GM18498 (cell line): ENCODE measurements at regions not wholly inside any gene's neighbourhood (a gene's known extent, or its start where the extent isn't known, plus 50 kb on each side); places are given as distances from the start of the nearest gene placed in this dataset.
A peak's percentile ranks its signal among the peaks of the same experiment; 100 is the strongest.

Experiments
- ATAC-seq: cut with Tn5 transposase; IDR thresholded peaks from one replicate; pipeline ENCODE4 v1.9.1; 2021; ENCODE audit warnings: mild to moderate bottlenecking, moderate library complexity; ENCODE audit not compliant: unreplicated experiment

GRCh38 chr11:32161293-32161692 is 70.4 kb downstream of the RCN1 start:
- ATAC-seq: no peak

GRCh38 chr11:32162351-32162750 is 71.5 kb downstream of the RCN1 start:
- no peak for ATAC-seq

DNA sequence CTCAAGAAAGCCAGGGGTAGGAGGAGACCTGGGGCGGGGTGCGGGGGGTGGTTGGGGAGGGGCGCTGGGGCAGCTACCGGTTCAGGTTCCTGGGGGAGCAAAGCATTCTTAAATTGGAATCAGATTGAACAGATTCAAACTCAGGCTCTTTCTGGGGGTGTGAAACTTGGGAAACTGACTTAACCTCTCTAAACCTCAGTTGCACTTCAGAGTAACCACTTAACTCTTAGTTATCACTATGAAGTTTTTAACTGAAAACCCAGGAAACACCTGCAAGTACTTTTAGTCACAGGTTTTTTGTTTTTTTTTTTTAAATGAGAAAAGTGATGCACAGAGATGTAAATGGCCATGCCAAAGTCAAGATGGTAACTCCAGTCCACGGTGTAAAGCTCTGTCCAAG is 72.0 kb downstream of the RCN1 start:
- no peak for ATAC-seq

DNA sequence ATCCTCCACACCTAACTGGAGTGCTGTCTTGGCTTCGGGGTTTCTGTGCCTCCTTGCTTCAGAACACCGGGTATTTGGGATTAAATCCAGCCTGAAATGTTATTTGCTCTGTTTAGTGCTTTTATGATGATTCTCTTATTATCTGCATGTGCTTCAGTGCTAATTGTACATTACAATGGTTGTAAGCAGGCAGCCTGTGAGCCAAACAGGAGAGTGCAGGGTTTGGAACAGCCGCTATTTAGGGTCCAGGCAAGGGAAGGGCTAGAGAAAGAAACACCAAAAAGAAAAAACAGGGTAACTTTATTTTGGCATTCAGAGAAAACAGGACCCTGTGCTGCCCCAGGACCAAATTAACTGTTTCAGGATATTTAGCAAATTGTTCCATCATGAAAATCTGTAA is 72.7 kb downstream of the RCN1 start:
- ATAC-seq: no peak

DNA sequence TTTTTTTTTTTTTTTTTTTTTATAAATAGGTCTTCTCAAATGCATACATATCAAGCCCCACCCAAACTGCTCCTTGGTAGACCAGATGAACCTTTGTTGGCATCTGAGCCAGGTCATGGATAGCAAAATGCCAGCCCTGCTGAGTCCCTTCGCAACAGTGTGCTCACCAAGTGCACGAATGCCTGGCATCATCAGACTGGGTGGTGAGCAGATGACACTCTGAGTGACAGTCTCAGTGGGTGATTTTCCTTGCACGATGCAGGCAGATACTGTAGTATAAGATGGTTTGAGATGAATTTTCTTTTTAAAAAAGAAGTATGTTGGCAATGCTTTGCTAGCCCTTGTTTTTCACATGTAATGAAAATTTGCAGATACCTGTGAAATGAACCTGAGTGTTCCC is 74.0 kb downstream of the RCN1 start:
- no peak for ATAC-seq

DNA sequence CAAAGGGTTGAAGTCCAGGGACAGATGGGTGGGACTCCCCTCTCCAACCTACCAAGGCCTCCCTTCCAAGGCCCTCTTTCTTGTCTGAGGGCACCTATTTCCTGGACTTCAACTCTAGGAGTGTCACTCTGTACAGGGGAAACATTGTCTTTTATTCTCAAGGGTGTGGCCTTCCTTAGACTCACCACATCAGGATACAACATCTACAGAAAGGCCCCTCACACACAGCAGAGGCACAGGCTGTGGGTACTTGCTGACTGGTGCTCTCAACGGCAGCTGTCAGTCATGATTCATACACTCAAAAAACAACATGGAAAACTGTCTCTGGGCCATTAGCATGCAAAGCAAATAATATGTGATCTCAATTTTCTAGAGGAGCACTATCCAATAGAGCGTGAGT is 78.0 kb downstream of the RCN1 start:
- no peak for ATAC-seq

DNA sequence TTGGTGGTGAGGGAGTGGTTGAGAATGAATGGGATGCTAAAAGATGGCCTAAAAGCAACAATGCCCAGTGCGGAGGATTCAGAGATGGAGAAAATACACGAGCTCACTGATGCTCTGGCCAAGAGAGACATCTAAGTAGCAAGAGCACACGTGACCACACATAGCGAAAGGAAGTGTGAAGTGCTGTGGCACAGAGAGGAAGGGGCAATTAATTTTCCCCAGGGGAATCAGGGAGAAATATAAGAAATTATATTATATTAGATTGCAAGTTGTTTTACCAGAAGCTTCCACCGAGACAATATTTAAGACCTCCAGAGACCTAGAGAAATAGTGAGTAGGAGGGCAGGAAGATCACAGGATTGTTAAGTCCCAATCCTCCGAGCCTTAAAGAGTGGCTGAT is 80.6 kb downstream of the RCN1 start:
- no peak for ATAC-seq

- ATAC-seq: no peak
Measured at GRCh38 chr11:32172041-32172847, 81.4 kb downstream of the RCN1 start.

DNA sequence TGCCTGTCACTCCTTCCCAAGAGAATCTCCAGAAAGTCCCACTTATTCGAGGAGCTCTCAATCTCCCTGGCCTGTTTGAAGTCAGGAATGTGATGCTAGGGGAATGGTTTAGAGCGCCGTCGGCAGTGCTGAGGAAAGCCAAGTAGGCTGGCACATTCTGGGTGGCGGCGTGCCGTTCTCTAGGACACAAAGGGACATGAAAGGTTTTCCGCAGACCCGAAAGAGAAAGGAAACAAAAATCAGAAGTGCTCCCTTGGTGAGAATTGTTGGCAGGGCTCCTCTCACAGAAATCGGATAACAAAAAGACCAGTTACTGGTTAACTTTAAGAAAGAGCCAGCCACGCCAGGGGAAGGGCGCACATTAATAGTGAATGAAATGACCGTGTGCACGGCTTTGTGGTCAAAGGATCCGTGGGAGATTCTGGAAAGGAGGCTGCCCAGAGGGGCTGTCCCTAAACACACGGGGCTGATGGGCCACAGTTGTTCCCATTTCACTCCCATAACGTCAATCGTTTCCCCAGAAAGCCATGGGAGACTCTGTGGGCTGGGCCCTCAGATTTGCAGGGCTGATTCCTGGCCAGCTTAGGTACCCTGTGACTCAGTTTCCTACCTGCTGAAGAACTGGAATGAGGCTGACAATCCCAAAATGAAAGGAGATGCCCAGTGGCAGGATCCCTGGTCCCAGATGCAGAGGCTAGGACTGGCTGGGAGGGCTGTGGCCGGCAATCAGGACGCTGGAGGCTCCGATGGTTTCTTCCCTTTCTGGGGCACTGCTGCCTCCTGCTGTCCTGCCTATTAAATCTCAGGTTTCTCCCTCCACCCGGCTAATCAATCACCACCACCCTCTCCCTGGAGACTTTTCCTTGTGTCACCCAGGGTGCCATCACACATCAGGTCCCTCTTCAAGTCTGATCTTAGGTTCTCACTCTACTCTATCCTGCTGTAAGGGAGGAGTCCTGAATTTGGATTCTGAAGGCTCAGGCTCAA is 82.3 kb downstream of the RCN1 start:
- peak; percentile 76 for ATAC-seq

DNA sequence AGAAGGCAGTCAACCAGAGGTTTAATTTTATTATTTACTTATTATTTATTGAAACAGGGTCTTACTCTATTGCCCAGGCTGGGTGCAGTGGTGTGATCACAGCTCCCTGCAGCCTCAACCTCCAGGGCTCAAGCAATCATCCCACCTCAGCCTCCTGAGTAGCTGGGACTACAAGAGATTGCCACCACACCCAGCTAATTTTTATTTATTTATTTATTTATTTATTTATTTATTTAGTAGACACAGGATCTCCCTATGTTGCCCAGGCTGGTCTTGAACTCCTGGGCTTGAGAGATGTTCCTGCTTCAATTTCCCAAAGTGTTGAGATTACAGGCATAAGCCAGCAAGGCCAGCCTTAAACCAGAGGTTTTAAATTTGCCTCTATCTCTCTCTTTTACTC is 83.1 kb downstream of the RCN1 start:
- no peak for ATAC-seq

DNA sequence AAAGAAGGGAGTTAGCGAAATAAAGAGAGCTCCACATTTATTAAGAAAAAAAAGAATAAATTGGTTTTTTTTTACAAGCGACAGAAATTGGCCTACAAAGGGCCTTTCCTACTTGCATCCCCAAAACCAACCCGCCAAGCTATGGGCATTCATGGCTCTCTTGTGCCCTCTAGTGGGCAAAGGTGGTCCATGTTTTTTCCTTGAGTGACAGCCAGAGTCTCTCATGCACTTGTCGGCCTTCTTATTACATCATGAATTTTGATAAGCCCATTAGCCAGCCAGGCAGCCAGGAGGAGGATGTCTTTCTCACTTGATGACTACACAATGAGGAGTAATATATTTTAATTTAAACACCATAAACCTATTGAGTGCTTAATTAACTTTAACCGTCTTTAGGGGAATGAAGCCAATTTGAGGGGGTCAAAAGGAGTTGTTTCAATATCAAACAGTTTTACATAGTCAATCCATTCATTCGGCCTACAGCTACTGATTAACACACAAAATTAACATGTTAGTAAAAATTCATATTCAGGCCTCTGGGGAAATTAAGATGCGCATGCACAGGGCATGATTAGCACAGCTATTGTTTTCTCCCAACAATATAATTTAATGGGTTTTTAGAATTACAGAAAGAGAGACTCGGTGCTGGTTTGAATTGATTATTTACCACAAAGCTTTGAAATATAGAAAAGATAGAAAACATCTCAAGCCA is 85.5 kb downstream of the RCN1 start:
- ATAC-seq: peak; percentile 69

GRCh38 chr11:32178692-32179091 is 87.8 kb downstream of the RCN1 start:
- no peak for ATAC-seq

DNA sequence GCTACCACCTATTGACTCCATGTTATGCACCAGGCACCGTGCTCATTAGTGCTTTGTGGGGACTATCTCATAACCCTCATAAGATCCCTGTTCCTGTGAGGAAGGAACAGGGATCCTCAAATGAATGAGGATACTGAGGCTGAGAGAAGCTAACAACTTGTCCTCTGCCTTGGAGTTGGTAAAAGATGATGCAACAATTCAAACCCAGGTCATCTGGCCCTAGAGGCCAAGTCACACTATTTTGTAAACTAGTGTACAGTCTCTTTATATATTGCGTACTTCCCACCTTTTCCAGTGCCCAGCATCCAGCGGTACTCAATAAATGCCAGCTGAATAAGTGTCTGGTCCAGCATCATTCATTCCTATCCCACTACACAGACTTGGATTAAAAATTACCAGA is 92.6 kb downstream of the RCN1 start:
- no peak for ATAC-seq

GRCh38 chr11:32184041-32184722 is 93.3 kb downstream of the RCN1 start:
- peak; percentile 41 for ATAC-seq

DNA sequence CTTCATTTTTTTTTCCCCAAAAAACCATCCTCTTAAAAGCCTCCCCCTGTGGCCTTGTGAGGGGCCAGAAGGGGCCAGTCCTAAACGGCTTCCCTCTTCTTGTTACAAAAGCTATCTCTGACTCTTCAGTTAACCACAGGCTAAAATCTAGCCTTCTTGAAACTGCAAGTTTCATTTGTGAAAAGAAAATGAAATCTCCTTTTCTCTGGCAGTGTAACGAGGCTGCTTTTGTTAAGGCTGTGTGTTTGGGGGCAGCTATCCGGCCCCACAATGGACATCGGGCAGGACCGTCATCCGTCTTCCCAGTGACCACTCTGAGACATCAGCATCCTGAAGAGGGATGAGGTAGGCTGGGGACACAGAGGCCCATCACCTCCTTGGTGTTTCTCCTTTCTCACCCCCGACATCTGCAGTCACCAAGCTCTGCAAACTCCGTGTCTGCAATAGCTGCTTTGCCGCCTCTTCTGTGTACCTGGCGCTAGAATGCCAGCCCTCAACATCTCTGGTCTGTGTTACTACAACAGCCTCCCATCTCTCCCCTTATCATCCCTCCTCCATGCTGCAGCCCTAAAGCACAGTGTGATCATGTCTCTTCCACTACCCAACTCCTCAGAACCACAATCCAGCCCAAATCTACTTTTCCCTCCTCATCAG is 94.0 kb downstream of the RCN1 start:
- ATAC-seq: peak; percentile 85

DNA sequence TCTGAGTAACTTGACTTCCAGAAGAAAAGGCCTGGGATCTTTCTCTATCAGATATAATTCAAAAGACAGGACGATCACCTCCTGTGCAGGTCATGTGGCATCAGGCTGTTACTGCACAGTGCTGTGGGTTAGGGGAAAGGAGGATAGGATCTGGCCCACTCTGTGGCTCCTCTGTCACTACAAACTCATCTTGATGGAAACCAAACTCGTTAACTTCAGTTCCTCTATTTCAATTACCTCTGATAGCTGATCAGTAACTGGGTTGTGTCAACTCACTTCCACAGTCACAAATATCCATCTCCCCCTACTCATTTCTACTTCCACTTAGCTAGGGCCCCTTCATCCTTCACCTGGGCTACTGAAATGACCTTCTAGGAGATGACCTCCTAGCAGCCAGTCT is 95.2 kb downstream of the RCN1 start:
- no peak for ATAC-seq

DNA sequence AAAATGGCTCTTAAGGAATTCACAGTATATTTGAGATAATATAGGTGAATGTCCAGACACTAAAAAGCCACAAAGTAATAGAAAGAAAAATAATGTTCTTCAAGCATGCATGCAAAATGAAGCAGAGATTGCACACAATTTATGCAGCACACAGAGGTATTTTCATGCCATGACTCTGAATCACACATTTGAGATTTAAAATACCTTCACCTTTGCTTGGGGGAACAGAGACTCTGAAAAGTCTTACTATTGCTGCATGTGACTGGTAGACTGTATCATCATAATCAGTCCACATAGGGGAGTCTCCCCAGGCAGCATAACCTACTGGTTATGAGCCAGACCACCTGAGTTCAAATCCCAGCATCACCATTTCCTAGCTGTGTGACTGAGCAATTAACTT is 96.2 kb downstream of the RCN1 start:
- ATAC-seq: no peak

DNA sequence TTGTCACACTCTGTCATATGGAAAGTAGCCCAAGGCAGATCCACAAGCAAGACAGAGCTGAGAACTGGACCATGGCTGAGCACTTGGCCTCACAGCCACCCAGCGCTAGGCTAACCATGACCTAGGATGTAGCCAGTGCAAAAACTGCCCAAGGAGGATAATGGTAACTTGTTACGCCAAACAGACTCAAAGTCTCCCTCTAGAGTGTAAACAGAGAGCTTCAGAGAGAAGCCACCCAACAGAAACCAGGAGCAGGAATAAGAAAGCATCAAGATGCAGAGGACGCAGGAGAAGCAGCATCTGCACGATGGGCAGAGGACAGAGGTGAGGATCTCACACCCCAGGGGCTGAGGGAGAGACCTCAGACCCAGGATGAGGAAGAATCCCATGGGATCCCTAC is 97.9 kb downstream of the RCN1 start:
- no peak for ATAC-seq

DNA sequence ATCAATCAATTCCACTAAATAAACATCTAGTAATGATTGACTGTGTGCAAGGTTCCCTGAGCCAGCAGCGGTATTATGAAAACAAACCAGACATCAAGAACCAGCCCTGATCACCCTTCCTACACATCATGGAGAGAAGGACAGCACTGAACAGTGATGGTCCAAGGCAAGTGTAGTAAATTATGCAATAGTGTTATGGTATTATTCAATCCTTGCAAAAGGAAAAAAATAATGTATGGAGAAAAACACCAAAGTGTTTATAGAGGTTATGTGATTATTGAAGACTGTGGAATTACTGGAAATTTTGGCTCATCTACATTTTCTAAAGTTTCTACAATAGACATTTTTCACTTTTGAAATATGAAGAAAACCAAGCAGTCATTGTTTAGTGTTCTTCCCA is 105.3 kb downstream of the RCN1 start:
- ATAC-seq: no peak

- ATAC-seq: no peak
Measured at GRCh38 chr11:32198053-32198452, 107.2 kb downstream of the RCN1 start.
